H1 (cell line): ENCODE measurements at regions not wholly inside any gene's neighbourhood (a gene's known extent, or its start where the extent isn't known, plus 50 kb on each side); places are given as distances from the start of the nearest gene placed in this dataset.

ENCODE experiments used
- CTCF ChIA-PET: fragments of 300-600 bp; sonication (Branson Sonifier 250); formaldehyde crosslinking; loops from one replicate; lab custom pipeline; 2021; ENCODE audit not compliant: partially characterized antibody; lab: Charles Lee
- POLR2A ChIA-PET: fragments of 300-600 bp; sonication (Branson Sonifier 250); formaldehyde crosslinking; loops from one replicate; lab custom pipeline; 2021; ENCODE audit warnings: inconsistent platforms; ENCODE audit not compliant: partially characterized antibody; lab: Charles Lee
- DNase-seq, 2 experiments: peaks; one replicate each; pipeline versions ENCODE4 v3.0.0 to v3.0.0-alpha.2; 2010 to 2022; ENCODE audit warnings: low spot score in 2 of 2, low read depth in 1 of 2, mixed read lengths in 1 of 2
- FAIRE-seq: peaks from 2 replicates; lab custom pipeline; 2011; peaks lifted over from hg19 to GRCh38; lab: Jason Lieb, UNC
- H2AFZ ChIP-seq: 2 replicates; pipeline ENCODE4 v1.8.1; 2012; ENCODE audit warnings: low read length, inconsistent platforms
- H2AK5ac ChIP-seq: 2 replicates; pipeline ENCODE4 v1.6.1; 2013; ENCODE audit warnings: low read depth, low read length
- H2BK120ac ChIP-seq: replicated peaks from 2 replicates; pipeline ENCODE3; 2013; ENCODE audit warnings: low read depth, low read length, inconsistent platforms
- H2BK12ac ChIP-seq: 2 replicates; pipeline ENCODE4 v1.6.1; 2013; ENCODE audit warnings: low read depth, low read length
- H2BK15ac ChIP-seq: 2 replicates; pipeline ENCODE4 v1.6.1; 2013; ENCODE audit warnings: low read length
- H2BK20ac ChIP-seq: 2 replicates; pipeline ENCODE4 v1.6.1; 2013; ENCODE audit warnings: low read length
- H2BK5ac ChIP-seq: 2 replicates; pipeline ENCODE4 v1.6.1; 2013; ENCODE audit warnings: low read depth, low read length
- H3K14ac ChIP-seq: 2 replicates; pipeline ENCODE4 v1.6.1; 2013; ENCODE audit warnings: inconsistent platforms; ENCODE audit not compliant: insufficient read length
- H3K18ac ChIP-seq: 2 replicates; pipeline ENCODE4 v1.6.1; 2013; ENCODE audit warnings: low read length; ENCODE audit errors: extremely low read depth
- H3K23ac ChIP-seq: 2 replicates; pipeline ENCODE4 v1.6.1; 2013; ENCODE audit warnings: inconsistent platforms; ENCODE audit not compliant: insufficient read length
- H3K23me2 ChIP-seq: 2 replicates; pipeline ENCODE4 v1.6.1; 2013; ENCODE audit warnings: low read depth, low read length
- H3K27ac ChIP-seq: 2 replicates; pipeline ENCODE4 v1.6.1; 2011; ENCODE audit warnings: low read depth, low read length, inconsistent platforms
- H3K27me3 ChIP-seq, 4 experiments: replicated peaks in 1 of 4; 1 replicate in 1 of 4; 2 replicates in 3 of 4; pipeline versions ENCODE4 v1.6.1 to v1.8.1; 2011 to 2013; ENCODE audit warnings: low read length in 3 of 4, mild to moderate bottlenecking in 3 of 4, inconsistent platforms in 2 of 4, mixed read lengths in 2 of 4, moderate library complexity in 1 of 4; ENCODE audit not compliant: control insufficient read depth in 3 of 4, insufficient read depth in 3 of 4; ENCODE audit errors: extremely low read depth in 1 of 4
- H3K36me3 ChIP-seq, 4 experiments: 2 replicates each; pipeline versions ENCODE4 v1.6.1 to v1.8.1; 2011 to 2013; ENCODE audit warnings: mild to moderate bottlenecking in 4 of 4, low read length in 3 of 4, moderate library complexity in 2 of 4, control low read depth in 1 of 4, inconsistent platforms in 1 of 4; ENCODE audit not compliant: insufficient read depth in 4 of 4, control insufficient read depth in 2 of 4
- H3K4ac ChIP-seq: replicated peaks from 2 replicates; pipeline ENCODE3; 2013; ENCODE audit warnings: low read length, low read depth, mixed read lengths, inconsistent platforms; ENCODE audit not compliant: insufficient read length
- H3K4me1 ChIP-seq, 4 experiments: replicated peaks in 1 of 4; 1 replicate in 1 of 4; 2 replicates in 3 of 4; pipeline versions ENCODE4 v1.6.1 to v1.8.1; 2011 to 2013; ENCODE audit warnings: low read length in 3 of 4, inconsistent platforms in 2 of 4, mixed read lengths in 1 of 4; ENCODE audit not compliant: insufficient read depth in 4 of 4, control insufficient read depth in 3 of 4
- H3K4me2 ChIP-seq, 2 experiments: 2 replicates each; pipeline versions ENCODE4 v1.6.1 to v1.8.1; 2011 to 2013; ENCODE audit warnings: low read depth in 2 of 2, low read length in 2 of 2, control low read depth in 1 of 2, inconsistent platforms in 1 of 2, mild to moderate bottlenecking in 1 of 2; ENCODE audit not compliant: insufficient read depth in 1 of 2
- H3K4me3 ChIP-seq, 4 experiments: fragments of 200-600, 300-600 bp in 1 of 4; sonication (generic), shearing (Covaris generic), sonication (Bioruptor Twin) in 1 of 4; 2 replicates each; pipeline versions ENCODE4 v1.5.1 to v1.8.1; 2011 to 2016; ENCODE audit warnings: low read length in 4 of 4, low read depth in 3 of 4, control low read depth in 2 of 4, inconsistent platforms in 2 of 4, mild to moderate bottlenecking in 2 of 4, mixed read lengths in 1 of 4, moderate library complexity in 1 of 4; ENCODE audit not compliant: insufficient read depth in 2 of 4; ENCODE audit errors: extremely low read depth in 1 of 4
- H3K56ac ChIP-seq: replicated peaks from 2 replicates; pipeline ENCODE3; 2013; ENCODE audit warnings: low read depth, mild to moderate bottlenecking, mixed read lengths, low read length, inconsistent platforms; ENCODE audit not compliant: insufficient read length
- H3K79me1 ChIP-seq: 2 replicates; pipeline ENCODE4 v1.6.1; 2013; ENCODE audit warnings: low read depth, low read length, control low read depth
- H3K79me2 ChIP-seq, 2 experiments: 2 replicates each; pipeline versions ENCODE4 v1.6.1 to v1.8.1; 2012 to 2013; ENCODE audit warnings: low read length in 2 of 2, mild to moderate bottlenecking in 2 of 2, inconsistent platforms in 1 of 2; ENCODE audit not compliant: insufficient read depth in 2 of 2, control insufficient read depth in 1 of 2
- H3K9ac ChIP-seq, 4 experiments: replicated peaks in 1 of 4; 1 replicate in 1 of 4; 2 replicates in 3 of 4; pipeline versions ENCODE4 v1.6.1 to v1.8.1; 2011 to 2013; ENCODE audit warnings: low read depth in 3 of 4, low read length in 3 of 4, control low read depth in 2 of 4, mild to moderate bottlenecking in 2 of 4, moderate library complexity in 2 of 4, inconsistent platforms in 1 of 4; ENCODE audit errors: extremely low read depth in 1 of 4
- H3K9me3 ChIP-seq, 2 experiments: 2 replicates each; pipeline versions ENCODE4 v1.6.1 to v1.8.1; 2012 to 2013; ENCODE audit warnings: mild to moderate bottlenecking in 2 of 2, moderate library complexity in 2 of 2, control low read depth in 1 of 2, inconsistent platforms in 1 of 2, low read depth in 1 of 2, low read length in 1 of 2, mixed read lengths in 1 of 2; ENCODE audit not compliant: insufficient read depth in 2 of 2
- H4K20me1 ChIP-seq, 2 experiments: replicated peaks in 1 of 2; 2 replicates each; pipeline versions ENCODE3 to v1.8.1; 2011 to 2013; ENCODE audit warnings: inconsistent platforms in 2 of 2, low read length in 2 of 2, mild to moderate bottlenecking in 1 of 2; ENCODE audit not compliant: insufficient read depth in 2 of 2, control insufficient read depth in 1 of 2
- H4K5ac ChIP-seq: 2 replicates; pipeline ENCODE4 v1.6.1; 2013; ENCODE audit warnings: low read length, low read depth, mixed read lengths, inconsistent platforms; ENCODE audit not compliant: insufficient read length
- H4K8ac ChIP-seq: 2 replicates; pipeline ENCODE4 v1.8.0; 2013; ENCODE audit warnings: mild to moderate bottlenecking, moderate library complexity, low read length, inconsistent platforms; ENCODE audit not compliant: insufficient read depth; ENCODE audit errors: extremely low read depth
- H4K91ac ChIP-seq: replicated peaks from 2 replicates; pipeline ENCODE3; 2013; ENCODE audit warnings: low read length, mixed read lengths, inconsistent platforms; ENCODE audit not compliant: insufficient read length
- WGBS, 2 experiments: shearing (Covaris generic) in 1 of 2; methylation state at CpG; one replicate each; pipeline versions ENCODE4 v1.1.6 to v1.1.7; 2013 to 2015; ENCODE audit warnings: low lambda C conversion rate in 2 of 2, mixed read lengths in 2 of 2, inconsistent platforms in 1 of 2, low coverage in 1 of 2, missing lambda C conversion rate in 1 of 2; ENCODE audit not compliant: insufficient replicate concordance in 2 of 2, insufficient coverage in 1 of 2, insufficient read length in 1 of 2; ENCODE audit errors: extremely low coverage in 1 of 2, missing lambda C conversion rate in 1 of 2; 5-methylcytosine and 5-hydroxymethylcytosine counted together
- TF ChIP-seq, protein P1 (sequence below): fragments of 300-600 bp; sonication (generic); IDR thresholded peaks from 2 replicates; pipeline ENCODE4 v1.7.1; 2012; ENCODE audit warnings: low read length, moderate library complexity, mild to moderate bottlenecking, inconsistent platforms; ENCODE audit not compliant: insufficient replicate concordance

DNA sequence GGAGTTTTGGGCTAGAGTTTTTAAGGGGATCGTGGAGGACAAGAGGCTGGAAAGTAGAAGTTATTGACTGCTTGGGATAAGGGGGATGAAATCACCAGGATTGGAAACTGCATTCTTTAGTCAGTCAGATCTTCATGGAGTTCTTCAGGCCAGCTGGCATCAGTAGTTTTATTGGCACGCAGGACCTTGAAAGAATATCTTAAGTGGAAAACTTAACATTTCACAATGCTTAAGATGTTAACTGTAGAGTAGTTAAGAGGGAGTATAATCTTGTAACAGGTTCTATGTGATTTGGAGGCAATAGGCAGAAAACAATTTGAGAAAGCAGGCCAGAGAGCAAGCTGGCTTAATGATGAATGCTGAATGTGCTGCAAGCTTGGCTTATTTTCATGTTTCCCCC, 300.4 kb upstream of the KCNH7 start:
- H2BK15ac ChIP-seq: no peak overlapping the region
- H3K27ac ChIP-seq: no peak overlapping the region
- H3K36me3 ChIP-seq: no peaks in the 10 kb centered on the region; a peak in 1 of 8 replicates
- POLR2A ChIA-PET: no interaction called here
- H2AK5ac ChIP-seq: no peak overlapping the region
- H2BK120ac ChIP-seq: no peak overlapping the region
- H4K91ac ChIP-seq: no peak overlapping the region
- H2BK12ac ChIP-seq: no peak overlapping the region
- H3K79me2 ChIP-seq: no peaks in the 10 kb centered on the region
- no peak overlapping the region for H3K23ac ChIP-seq
- H4K5ac ChIP-seq: no peak overlapping the region
- FAIRE-seq (no peak), DNase-seq (no peak)
- H3K56ac ChIP-seq: no peak overlapping the region
- no peak overlapping the region for H2BK5ac ChIP-seq
- WGBS, 2 experiments: 80% methylated on average over 2 of the region's 2 CpGs; no CpG with 5 or more reads in 1 of the 2 experiments
- peaks cover 2% of the 10 kb centered on the region; the same call in 1 of the 2 replicates for H3K23me2 ChIP-seq
- H3K4me3 ChIP-seq: no peak overlapping the region
- H3K4me1 ChIP-seq: no peaks in the 10 kb centered on the region
- H3K9ac ChIP-seq: no peak overlapping the region
- H3K27me3 ChIP-seq: no peaks in the 10 kb centered on the region
- no peaks in the 10 kb centered on the region for H3K79me1 ChIP-seq
- H3K4ac ChIP-seq: no peak overlapping the region
- CTCF ChIA-PET: no interaction called here
- no peak overlapping the region for H3K18ac ChIP-seq
- H3K9me3 ChIP-seq: no peaks in the 10 kb centered on the region
- no peaks in the 10 kb centered on the region for H4K20me1 ChIP-seq
- no peak overlapping the region for H2BK20ac ChIP-seq
- H3K4me2 ChIP-seq: no peak overlapping the region
- no peak overlapping the region for H2AFZ ChIP-seq
- no peak overlapping the region for H4K8ac ChIP-seq
- H3K14ac ChIP-seq: no peak overlapping the region
- TF ChIP-seq, protein P1, sequence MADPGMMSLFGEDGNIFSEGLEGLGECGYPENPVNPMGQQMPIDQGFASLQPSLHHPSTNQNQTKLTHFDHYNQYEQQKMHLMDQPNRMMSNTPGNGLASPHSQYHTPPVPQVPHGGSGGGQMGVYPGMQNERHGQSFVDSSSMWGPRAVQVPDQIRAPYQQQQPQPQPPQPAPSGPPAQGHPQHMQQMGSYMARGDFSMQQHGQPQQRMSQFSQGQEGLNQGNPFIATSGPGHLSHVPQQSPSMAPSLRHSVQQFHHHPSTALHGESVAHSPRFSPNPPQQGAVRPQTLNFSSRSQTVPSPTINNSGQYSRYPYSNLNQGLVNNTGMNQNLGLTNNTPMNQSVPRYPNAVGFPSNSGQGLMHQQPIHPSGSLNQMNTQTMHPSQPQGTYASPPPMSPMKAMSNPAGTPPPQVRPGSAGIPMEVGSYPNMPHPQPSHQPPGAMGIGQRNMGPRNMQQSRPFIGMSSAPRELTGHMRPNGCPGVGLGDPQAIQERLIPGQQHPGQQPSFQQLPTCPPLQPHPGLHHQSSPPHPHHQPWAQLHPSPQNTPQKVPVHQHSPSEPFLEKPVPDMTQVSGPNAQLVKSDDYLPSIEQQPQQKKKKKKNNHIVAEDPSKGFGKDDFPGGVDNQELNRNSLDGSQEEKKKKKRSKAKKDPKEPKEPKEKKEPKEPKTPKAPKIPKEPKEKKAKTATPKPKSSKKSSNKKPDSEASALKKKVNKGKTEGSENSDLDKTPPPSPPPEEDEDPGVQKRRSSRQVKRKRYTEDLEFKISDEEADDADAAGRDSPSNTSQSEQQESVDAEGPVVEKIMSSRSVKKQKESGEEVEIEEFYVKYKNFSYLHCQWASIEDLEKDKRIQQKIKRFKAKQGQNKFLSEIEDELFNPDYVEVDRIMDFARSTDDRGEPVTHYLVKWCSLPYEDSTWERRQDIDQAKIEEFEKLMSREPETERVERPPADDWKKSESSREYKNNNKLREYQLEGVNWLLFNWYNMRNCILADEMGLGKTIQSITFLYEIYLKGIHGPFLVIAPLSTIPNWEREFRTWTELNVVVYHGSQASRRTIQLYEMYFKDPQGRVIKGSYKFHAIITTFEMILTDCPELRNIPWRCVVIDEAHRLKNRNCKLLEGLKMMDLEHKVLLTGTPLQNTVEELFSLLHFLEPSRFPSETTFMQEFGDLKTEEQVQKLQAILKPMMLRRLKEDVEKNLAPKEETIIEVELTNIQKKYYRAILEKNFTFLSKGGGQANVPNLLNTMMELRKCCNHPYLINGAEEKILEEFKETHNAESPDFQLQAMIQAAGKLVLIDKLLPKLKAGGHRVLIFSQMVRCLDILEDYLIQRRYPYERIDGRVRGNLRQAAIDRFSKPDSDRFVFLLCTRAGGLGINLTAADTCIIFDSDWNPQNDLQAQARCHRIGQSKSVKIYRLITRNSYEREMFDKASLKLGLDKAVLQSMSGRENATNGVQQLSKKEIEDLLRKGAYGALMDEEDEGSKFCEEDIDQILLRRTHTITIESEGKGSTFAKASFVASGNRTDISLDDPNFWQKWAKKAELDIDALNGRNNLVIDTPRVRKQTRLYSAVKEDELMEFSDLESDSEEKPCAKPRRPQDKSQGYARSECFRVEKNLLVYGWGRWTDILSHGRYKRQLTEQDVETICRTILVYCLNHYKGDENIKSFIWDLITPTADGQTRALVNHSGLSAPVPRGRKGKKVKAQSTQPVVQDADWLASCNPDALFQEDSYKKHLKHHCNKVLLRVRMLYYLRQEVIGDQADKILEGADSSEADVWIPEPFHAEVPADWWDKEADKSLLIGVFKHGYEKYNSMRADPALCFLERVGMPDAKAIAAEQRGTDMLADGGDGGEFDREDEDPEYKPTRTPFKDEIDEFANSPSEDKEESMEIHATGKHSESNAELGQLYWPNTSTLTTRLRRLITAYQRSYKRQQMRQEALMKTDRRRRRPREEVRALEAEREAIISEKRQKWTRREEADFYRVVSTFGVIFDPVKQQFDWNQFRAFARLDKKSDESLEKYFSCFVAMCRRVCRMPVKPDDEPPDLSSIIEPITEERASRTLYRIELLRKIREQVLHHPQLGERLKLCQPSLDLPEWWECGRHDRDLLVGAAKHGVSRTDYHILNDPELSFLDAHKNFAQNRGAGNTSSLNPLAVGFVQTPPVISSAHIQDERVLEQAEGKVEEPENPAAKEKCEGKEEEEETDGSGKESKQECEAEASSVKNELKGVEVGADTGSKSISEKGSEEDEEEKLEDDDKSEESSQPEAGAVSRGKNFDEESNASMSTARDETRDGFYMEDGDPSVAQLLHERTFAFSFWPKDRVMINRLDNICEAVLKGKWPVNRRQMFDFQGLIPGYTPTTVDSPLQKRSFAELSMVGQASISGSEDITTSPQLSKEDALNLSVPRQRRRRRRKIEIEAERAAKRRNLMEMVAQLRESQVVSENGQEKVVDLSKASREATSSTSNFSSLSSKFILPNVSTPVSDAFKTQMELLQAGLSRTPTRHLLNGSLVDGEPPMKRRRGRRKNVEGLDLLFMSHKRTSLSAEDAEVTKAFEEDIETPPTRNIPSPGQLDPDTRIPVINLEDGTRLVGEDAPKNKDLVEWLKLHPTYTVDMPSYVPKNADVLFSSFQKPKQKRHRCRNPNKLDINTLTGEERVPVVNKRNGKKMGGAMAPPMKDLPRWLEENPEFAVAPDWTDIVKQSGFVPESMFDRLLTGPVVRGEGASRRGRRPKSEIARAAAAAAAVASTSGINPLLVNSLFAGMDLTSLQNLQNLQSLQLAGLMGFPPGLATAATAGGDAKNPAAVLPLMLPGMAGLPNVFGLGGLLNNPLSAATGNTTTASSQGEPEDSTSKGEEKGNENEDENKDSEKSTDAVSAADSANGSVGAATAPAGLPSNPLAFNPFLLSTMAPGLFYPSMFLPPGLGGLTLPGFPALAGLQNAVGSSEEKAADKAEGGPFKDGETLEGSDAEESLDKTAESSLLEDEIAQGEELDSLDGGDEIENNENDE: no peak
